NCI-H526 (cell line): ENCODE measurements at regions not wholly inside any gene's neighbourhood (a gene's known extent, or its start where the extent isn't known, plus 50 kb on each side); places are given as distances from the start of the nearest gene placed in this dataset.
"Not testable (repeated sequence)": the region's sequence is repeated elsewhere in the genome, so short reads cannot be mapped to it uniquely, and the experiment has no call there.

Source experiments
- DNase-seq, 2 experiments: peaks; one replicate each; lab custom pipeline; 2025; lab: John Stamatoyannopoulos, UW

GRCh38 chr9:111276431-111277128 is 53.4 kb downstream of the OR2K2 start:
- DNase-seq, result no peak

GRCh38 chr9:111274737-111275136 is 55.3 kb downstream of the OR2K2 start:
- no peak for DNase-seq

GRCh38 chr9:111272581-111272980 is 57.4 kb downstream of the OR2K2 start:
- DNase-seq, result no peak

- no peak for DNase-seq
These were observed 58.4 kb downstream of the OR2K2 start for GRCh38 chr9:111271481-111272080.

DNA sequence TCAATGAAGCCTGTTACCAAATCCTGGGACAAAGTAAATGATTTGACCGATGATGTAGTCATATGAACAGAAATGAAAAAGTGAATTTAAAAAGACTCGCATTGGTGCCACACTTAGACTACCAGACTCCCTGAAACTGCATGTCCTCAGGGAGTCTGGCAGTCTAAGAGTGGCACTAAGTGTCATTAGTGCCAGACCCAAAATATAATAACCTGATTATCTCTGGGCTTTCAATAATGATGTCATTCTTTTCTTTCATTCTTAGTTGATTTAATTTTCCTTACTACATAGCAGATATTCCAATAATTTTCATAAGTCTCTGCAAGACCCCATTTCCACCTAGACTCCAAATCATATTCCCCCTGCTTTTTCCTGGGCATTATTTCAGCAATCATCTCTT is 59.0 kb downstream of the OR2K2 start:
- no peak for DNase-seq

GRCh38 chr9:111266024-111266423 is 64.0 kb downstream of the OR2K2 start:
- not testable (repeated sequence) for DNase-seq

GRCh38 chr9:111263116-111263515 is 66.9 kb downstream of the OR2K2 start:
- DNase-seq, result no peak

- no peak for DNase-seq
These were observed 71.2 kb downstream of the OR2K2 start for GRCh38 chr9:111258875-111259271.

DNA sequence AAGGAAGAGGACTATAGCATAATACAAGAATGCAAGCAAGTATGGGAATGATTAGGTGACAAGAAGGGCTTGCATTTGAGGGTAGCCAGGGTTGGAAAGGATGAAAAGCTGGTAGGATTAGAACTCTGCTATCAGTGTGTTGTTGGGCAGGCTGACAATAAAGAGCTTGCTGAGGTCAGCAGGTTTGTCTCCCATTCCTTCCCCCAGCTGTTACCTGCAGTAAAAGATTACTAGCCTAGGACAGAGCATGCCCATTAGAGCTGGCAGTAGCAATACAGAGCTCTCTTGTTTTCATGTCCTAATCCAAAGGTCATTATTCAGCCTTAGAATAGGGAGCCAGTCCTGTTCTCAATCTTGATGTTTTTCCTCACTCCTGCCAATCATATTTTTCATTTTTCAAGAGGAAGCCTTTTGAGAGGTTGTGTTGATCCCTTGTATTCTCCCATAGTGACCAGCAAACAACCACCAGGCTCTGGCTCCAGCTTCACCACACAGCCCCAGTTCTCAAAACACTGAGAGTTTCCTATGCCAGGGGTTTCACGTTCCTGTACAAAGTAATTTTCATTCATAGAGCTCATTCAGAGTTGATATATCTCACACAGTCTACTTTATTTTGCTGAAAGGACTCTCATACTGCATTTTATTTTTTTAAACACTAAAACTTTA is 71.7 kb downstream of the OR2K2 start:
- DNase-seq, result no peak

- DNase-seq, result no peak
These were observed 76.1 kb downstream of the OR2K2 start for GRCh38 chr9:111253742-111254437.

DNA sequence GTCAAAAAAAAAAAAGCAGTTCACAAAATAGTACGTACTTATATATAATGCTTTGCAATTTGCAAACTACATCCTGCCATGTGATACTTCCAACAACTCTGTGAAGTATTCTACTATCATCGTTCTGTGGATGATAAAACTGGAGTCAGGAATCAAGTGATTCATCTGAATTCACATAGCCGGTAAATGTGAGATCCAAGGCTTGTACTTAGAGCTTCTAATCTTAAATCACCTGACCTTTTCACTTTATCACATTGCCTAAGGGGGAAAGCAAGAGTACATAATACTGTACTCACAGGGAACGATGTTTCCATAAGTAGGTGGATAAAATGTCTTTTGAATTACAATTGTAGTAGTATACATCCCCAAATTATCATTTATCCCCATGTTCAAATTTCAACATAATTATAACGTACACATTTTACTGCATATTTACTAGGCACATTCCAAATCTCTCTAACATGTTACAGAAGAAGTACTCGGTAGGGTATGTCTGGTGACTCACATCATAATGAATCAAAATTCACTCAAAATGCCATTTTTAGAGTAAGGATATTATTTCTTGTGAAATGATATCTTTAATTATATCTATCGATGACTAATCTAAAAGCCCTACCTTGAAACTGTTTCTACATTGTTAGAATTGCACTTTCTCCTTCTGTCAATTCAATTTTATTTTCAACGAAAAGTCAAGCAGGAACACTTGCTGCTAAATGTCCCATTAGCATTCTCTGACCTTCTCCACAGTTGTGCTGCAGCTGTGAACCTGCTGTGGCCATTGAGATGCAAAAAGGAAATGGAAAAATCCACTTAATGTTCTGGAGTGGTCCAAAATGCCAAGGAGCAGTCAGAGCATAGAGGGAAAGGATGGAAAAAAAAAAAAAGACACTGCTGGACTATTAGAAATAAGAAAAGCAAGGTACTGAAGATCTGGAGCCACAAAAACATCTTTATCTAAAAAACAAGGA is 78.9 kb downstream of the OR2K2 start:
- no peak for DNase-seq

GRCh38 chr9:111237447-111237846 is 92.6 kb downstream of the OR2K2 start:
- no peak for DNase-seq

DNA sequence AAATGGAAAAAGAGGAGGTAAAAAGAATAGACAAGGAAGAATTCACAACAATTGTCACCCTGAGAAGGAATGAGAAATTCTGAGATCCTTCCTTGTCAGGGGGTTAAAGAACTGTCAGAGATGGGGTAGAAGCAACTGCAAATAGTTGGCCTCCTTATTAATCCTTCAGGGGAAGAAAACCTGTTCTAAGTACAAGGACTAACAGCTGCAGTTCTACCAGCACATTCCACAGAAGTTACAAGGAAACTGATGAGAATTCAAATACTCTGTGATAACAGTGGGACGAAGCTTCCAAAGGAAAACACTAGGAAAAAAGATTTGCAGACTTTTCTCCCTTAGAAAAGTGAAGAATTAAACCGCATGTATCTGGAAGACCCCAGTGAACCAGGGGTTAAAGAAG is 93.7 kb downstream of the OR2K2 start:
- no peak for DNase-seq

- DNase-seq, result no peak
These were observed 96.1 kb downstream of the OR2K2 start for GRCh38 chr9:111233963-111234362.

DNA sequence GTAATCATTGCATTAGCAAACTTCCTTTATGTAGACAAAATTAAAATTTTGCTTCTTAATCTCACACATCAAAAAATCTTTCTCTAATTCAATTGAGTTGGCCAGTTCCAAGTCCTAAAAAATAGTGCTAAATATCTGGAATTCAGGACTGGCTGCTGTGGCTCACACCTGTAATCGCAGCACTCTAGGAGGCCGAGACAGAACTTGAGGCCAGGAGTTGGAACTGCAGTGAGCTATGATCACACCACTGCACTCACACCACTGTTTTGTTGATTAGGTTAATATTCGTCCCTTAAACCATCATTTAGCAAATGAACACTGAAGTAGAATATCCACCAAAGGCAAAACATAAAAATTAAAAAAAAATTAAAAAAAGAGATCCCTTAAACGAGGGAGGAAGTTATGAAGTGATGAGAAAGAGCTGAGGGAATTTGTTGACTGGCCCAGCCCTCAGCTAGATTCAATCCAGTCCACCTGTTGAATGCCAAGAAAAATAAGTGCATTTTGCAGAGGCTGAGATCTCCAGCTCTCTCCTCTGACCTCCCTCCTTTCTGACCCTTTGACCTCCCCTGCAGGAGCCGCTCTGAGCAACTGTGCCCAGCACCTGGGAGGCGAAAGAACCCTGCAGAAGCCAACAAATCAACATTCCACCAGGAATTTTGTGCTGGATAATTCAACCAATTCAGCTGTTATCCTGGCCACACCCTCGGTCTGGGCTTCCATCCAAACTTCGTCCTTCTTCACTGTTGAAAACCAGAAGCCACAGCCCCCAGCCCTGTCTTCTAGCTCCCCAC is 96.8 kb downstream of the OR2K2 start:
- DNase-seq, result no peak

GRCh38 chr9:111231801-111232580 is 98.0 kb downstream of the OR2K2 start:
- DNase-seq, result no peak

- no peak for DNase-seq
These were observed 107.3 kb downstream of the OR2K2 start for GRCh38 chr9:111222757-111223156.

DNA sequence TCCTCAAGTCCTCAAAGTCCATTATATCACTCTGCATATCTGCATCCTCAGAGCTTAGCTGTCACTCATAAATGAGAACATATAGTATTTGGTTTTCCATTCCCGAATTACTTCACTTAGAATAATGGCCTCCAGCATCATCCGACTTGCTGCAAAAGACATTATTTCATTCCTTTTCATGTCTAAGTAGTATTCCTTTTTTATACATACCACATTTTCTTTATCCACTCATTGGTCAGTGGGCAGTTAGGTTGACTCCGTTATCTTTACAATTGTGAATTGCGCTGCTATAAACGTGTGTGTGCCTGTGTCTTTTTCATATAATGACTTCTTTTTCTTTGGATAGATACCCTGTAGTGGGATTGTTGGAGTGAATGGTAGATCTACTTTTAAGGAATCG is 117.2 kb downstream of the OR2K2 start:
- DNase-seq, result no peak

DNA sequence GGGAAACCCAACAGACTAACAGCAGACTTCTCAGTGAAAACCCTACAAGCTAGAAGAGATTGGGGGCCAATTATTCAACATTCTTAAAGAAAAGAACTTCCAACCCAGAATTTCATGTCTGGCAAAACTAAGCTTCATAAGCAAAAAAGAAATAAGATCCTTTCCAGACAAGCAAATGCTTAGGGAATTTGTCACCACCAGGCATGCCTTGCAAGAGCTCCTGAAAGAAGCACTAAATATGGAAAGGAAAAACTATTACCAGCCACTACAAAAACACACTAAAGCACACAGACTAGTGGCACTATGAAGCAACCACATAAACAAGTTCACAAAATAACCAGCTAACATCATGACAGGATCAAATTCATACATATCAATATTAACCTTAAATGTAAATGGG is 131.1 kb downstream of the OR2K2 start:
- no peak for DNase-seq

- DNase-seq, result no peak
These were observed 132.8 kb downstream of the OR2K2 start for GRCh38 chr9:111197256-111197655.
